Neural progenitor cell (in vitro differentiated cells): ENCODE measurements at regions not wholly inside any gene's neighbourhood (a gene's known extent, or its start where the extent isn't known, plus 50 kb on each side); places are given as distances from the start of the nearest gene placed in this dataset.

Experiments used
- DNase-seq: peaks from one replicate; pipeline ENCODE4 v3.0.0-alpha.2; 2016; ENCODE audit warnings: low spot score
- H2AFZ ChIP-seq: fragments of 200-600 bp; sonication (generic); replicated peaks from 2 replicates; pipeline ENCODE4 v1.6.1; 2016; ENCODE audit warnings: antibody characterized with exemption
- H3F3A ChIP-seq: fragments of 200-600 bp; sonication (generic); 2 replicates; pipeline ENCODE4 v1.6.1; 2016; ENCODE audit warnings: antibody characterized with exemption, low read depth
- H3K27ac ChIP-seq: fragments of 200-600 bp; sonication (generic); 2 replicates; pipeline ENCODE4 v1.5.1; 2016; ENCODE audit warnings: mild to moderate bottlenecking
- H3K27me3 ChIP-seq: fragments of 200-600 bp; sonication (generic); 2 replicates; pipeline ENCODE4 v1.6.1; 2016; ENCODE audit warnings: mild to moderate bottlenecking, moderate library complexity
- H3K36me3 ChIP-seq: fragments of 200-600 bp; sonication (generic); 2 replicates; pipeline ENCODE4 v1.5.1; 2016
- H3K4me1 ChIP-seq: fragments of 200-600 bp; sonication (generic); 2 replicates; pipeline ENCODE4 v1.6.1; 2016; ENCODE audit warnings: mixed run types
- H3K4me2 ChIP-seq: fragments of 200-600 bp; sonication (generic); 2 replicates; pipeline ENCODE4 v1.6.1; 2016
- H3K4me3 ChIP-seq: fragments of 200-600 bp; sonication (generic); 2 replicates; pipeline ENCODE4 v1.5.1; 2016
- H3K79me2 ChIP-seq: fragments of 200-600 bp; sonication (generic); 2 replicates; pipeline ENCODE4 v1.6.1; 2016; ENCODE audit warnings: low read depth
- H3K9ac ChIP-seq: fragments of 200-600 bp; sonication (generic); 2 replicates; pipeline ENCODE4 v1.6.1; 2016
- H3K9me3 ChIP-seq: fragments of 200-600 bp; sonication (generic); 2 replicates; pipeline ENCODE4 v1.5.1; 2016; ENCODE audit warnings: low read depth
- H4K20me1 ChIP-seq: fragments of 200-600 bp; sonication (generic); 2 replicates; pipeline ENCODE4 v1.6.1; 2016; ENCODE audit warnings: low read depth
- H3K27ac Mint-ChIP-seq: 3 replicates; pipeline ENCODE4 v1.8.0; 2021; ENCODE audit warnings: mixed read lengths
- H3K27me3 Mint-ChIP-seq: 2 replicates; pipeline ENCODE4 v1.8.0; 2022; ENCODE audit warnings: low read depth, mild to moderate bottlenecking, inconsistent platforms, moderate library complexity, mixed read lengths; ENCODE audit not compliant: insufficient read depth
- H3K36me3 Mint-ChIP-seq: 3 replicates; pipeline ENCODE4 v1.8.0; 2021; ENCODE audit warnings: mixed read lengths
- H3K4me1 Mint-ChIP-seq: 3 replicates; pipeline ENCODE4 v1.8.0; 2021; ENCODE audit warnings: mixed read lengths
- H3K4me3 Mint-ChIP-seq: 3 replicates; pipeline ENCODE4 v1.8.0; 2021; ENCODE audit warnings: mild to moderate bottlenecking, moderate library complexity, mixed read lengths
- H3K9me3 Mint-ChIP-seq: 3 replicates; pipeline ENCODE4 v1.8.0; 2020; ENCODE audit warnings: mixed read lengths
- EZH2 ChIP-seq: fragments of 200-600 bp; sonication (generic); IDR thresholded peaks from 2 replicates; pipeline ENCODE4 v1.6.1; 2017; ENCODE audit warnings: antibody characterized with exemption, mild to moderate bottlenecking, moderate library complexity
- EZH2phosphoT487 ChIP-seq: fragments of 200-600 bp; sonication (generic); IDR thresholded peaks from 2 replicates; pipeline ENCODE4 v1.6.1; 2017; ENCODE audit warnings: antibody characterized with exemption
- TF ChIP-seq, protein P1 (sequence below): fragments of 200-600 bp; sonication (generic); IDR thresholded peaks from 2 replicates; pipeline ENCODE4 v1.5.1; 2017; ENCODE audit warnings: antibody characterized with exemption, mild to moderate bottlenecking

DNA sequence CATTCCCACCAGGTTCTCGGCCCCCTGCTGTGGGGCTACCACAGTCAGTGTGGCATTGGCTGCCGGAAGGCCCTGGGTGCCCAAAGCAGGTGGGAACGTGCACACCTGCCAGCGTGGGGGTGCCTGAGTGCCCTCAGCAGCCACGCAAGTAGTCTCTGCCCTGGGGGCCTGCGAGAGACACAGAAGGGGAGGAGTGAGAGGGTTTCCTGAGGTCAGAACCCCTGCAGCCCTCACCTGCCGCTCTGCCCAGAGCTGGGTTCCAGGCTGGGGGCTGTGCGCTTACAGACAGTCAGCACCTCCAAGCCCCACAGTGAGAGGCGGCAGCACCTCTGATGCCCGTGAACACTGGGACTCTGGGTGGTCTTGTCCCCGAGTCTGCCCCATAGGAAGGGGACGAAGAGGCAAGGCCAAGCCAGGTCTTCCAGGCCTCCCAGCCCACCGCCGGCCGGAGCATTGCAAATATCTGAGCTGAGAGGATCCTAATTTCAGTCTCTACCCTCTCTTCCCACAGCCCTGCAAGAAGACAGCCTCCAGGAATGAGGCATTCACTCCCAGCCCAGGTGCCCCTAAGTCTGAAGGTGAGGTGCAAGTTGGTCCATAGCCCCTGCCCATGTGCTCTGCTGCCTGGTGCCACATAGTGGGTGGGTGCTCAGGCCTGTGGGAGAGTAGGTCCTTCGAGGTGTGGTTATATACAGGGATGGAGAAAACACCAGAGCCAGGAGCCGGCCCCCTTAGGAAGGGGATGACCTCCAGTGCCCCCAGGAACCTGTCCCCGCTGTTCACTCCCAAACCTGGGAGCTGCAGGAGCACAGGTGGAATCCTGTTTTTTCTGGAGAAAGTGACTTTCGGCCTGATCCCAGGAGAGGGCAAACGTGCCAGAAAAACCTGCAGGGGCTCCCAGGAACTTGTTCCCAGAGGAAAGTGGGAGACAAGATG, 291.1 kb upstream of the RTL1 start:
- H3K9me3 Mint-ChIP-seq: peaks cover 4% of the 10 kb centered on the region
- Histone ChIP-seq H3K4me2 (no peak overlapping the region), H3K27me3 (no peaks in the 10 kb centered on the region), H3K79me2 (no peaks in the 10 kb centered on the region), H3K36me3 (no peaks in the 10 kb centered on the region), H3K27ac (no peak overlapping the region), H3F3A (no peaks in the 10 kb centered on the region), H3K4me3 (no peak overlapping the region), H2AFZ (no peak overlapping the region), H3K4me1 (no peaks in the 10 kb centered on the region), H4K20me1 (no peaks in the 10 kb centered on the region), H3K9me3 (no peaks in the 10 kb centered on the region), H3K9ac (no peak overlapping the region)
- no peak for DNase-seq
- H3K27ac Mint-ChIP-seq: peak overlapping the region; percentile 33
- H3K36me3 Mint-ChIP-seq: no peaks in the 10 kb centered on the region
- peaks cover 11% of the 10 kb centered on the region for H3K27me3 Mint-ChIP-seq
- no peak overlapping the region for H3K4me3 Mint-ChIP-seq
- TF ChIP-seq, protein P1, sequence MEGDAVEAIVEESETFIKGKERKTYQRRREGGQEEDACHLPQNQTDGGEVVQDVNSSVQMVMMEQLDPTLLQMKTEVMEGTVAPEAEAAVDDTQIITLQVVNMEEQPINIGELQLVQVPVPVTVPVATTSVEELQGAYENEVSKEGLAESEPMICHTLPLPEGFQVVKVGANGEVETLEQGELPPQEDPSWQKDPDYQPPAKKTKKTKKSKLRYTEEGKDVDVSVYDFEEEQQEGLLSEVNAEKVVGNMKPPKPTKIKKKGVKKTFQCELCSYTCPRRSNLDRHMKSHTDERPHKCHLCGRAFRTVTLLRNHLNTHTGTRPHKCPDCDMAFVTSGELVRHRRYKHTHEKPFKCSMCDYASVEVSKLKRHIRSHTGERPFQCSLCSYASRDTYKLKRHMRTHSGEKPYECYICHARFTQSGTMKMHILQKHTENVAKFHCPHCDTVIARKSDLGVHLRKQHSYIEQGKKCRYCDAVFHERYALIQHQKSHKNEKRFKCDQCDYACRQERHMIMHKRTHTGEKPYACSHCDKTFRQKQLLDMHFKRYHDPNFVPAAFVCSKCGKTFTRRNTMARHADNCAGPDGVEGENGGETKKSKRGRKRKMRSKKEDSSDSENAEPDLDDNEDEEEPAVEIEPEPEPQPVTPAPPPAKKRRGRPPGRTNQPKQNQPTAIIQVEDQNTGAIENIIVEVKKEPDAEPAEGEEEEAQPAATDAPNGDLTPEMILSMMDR: no peak
- TF ChIP-seq EZH2phosphoT487: no peak
- TF ChIP-seq EZH2: no peak
- peaks cover 29% of the 10 kb centered on the region for H3K4me1 Mint-ChIP-seq

DNA sequence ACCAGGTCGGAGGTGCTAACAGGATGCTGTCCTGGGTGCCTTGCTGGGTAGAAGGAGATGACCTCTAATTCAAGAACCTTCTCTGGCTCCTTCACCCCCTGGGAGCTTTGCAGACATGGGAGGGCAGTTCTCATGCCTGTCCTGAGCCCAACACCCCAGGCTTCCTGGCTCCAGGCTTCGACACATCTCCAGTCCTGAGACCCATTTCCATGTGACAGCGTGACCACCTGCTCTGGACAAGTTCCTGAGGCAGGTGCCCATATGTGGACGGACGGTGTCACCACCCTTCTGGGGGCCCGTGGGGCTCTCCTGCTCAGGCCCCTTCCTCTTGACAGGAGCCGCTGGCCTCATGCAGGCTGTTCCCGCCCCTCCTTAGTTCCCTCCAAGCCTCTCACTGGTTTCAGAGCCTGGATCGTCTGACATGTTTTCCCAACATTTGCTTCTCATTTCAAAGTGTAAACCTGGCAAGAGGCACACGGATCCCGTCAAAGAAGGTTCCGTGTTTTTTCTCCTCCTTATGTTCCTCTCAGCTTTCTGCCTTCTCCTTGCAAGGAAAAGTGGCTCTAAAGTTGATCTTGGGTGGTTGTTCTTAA, 291.9 kb upstream of the RTL1 start:
- no peaks in the 10 kb centered on the region for H3K9me3 ChIP-seq

DNA sequence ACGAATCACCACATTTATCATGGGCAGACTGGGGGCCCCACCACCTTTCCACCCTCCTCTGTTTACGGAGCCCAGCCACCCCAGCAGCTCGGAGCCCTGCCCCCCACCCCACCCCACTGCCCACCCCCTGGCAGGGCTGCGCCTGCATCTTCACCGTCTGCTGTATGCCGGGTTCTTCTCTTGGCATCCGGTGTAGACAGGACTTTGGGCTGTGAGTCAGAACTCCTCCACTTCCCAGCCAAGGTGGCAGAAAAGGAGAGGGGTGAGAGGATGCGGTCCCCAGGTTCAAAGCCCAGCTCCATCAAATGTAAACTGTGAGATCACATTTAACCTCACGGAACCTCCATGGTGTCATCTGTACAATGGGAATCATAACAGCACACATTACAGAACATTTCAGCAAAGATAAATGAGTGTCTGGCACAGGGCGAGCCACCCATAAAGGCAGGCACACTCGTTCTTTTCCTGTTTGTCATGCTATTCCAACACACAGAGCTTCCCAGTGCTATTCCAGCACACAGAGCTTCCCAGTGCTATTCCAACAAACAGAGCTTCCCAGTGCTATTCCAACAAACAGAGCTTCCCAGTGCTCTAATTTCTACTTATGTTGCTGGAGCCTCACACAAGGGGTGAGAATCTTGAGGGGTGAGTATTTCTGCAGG, 292.7 kb upstream of the RTL1 start:
- no peak overlapping the region for H3K27ac ChIP-seq
- H3K9me3 ChIP-seq: no peaks in the 10 kb centered on the region
- TF ChIP-seq, protein P1: no peak
- no peak for TF ChIP-seq EZH2
- H3K4me1 ChIP-seq: no peaks in the 10 kb centered on the region
- Mint-ChIP-seq H3K36me3 (no peaks in the 10 kb centered on the region), H3K27ac (no peak overlapping the region), H3K9me3 (no peaks in the 10 kb centered on the region), H3K4me1 (peaks cover 29% of the 10 kb centered on the region), H3K4me3 (no peak overlapping the region), H3K27me3 (peaks cover 9% of the 10 kb centered on the region)
- no peaks in the 10 kb centered on the region for H3K79me2 ChIP-seq
- DNase-seq: no peak
- no peak overlapping the region for H2AFZ ChIP-seq
- H3K4me3 ChIP-seq: no peak overlapping the region
- no peaks in the 10 kb centered on the region for H3K36me3 ChIP-seq
- no peak overlapping the region for H3K4me2 ChIP-seq
- H3F3A ChIP-seq: no peaks in the 10 kb centered on the region
- no peaks in the 10 kb centered on the region for H3K27me3 ChIP-seq
- no peak overlapping the region for H3K9ac ChIP-seq
- H4K20me1 ChIP-seq: no peaks in the 10 kb centered on the region

More for the DNA sequence above, 291.9 kb upstream of the RTL1 start:
- Mint-ChIP-seq H3K4me3 (no peak overlapping the region), H3K4me1 (peaks cover 29% of the 10 kb centered on the region), H3K27ac (no peak overlapping the region), H3K27me3 (peaks cover 6% of the 10 kb centered on the region), H3K36me3 (no peaks in the 10 kb centered on the region), H3K9me3 (no peaks in the 10 kb centered on the region)
- Histone ChIP-seq H3K27me3 (no peaks in the 10 kb centered on the region), H3K4me1 (no peaks in the 10 kb centered on the region), H3K79me2 (no peaks in the 10 kb centered on the region), H3K4me2 (no peak overlapping the region), H2AFZ (no peak overlapping the region), H4K20me1 (no peaks in the 10 kb centered on the region), H3K27ac (no peak overlapping the region), H3F3A (no peaks in the 10 kb centered on the region), H3K4me3 (no peak overlapping the region), H3K36me3 (no peaks in the 10 kb centered on the region), H3K9ac (no peak overlapping the region)
- DNase-seq: no peak
- TF ChIP-seq EZH2 (no peak), EZH2phosphoT487 (no peak)
- TF ChIP-seq, protein P1: no peak
